ENCODE measurements at regions not wholly inside any gene's neighbourhood (a gene's known extent, or its start where the extent isn't known, plus 50 kb on each side); places are given as distances from the start of the nearest gene placed in this dataset.

DNA sequence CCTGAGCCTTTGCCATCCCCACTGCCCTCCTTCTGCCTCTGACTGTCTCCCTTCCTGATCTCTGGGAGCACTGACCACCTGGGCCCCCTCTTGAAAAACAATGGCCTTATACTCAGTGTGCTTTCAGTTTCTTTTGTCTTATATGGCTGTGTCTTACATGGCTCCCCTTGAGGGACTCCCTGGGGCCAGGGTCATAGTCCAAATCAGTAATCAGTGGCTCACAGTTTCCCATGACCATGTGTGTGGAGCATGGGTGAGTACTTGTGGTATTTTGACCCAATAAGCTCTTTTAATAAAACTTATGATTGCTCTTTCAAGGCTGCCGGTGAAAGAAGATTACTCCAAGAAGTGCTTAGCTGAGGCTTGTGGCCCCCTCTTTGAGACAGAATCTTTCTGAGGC lies 62.4 kb upstream of the PCBD1 start:
- TF ChIP-seq, protein P1, sequence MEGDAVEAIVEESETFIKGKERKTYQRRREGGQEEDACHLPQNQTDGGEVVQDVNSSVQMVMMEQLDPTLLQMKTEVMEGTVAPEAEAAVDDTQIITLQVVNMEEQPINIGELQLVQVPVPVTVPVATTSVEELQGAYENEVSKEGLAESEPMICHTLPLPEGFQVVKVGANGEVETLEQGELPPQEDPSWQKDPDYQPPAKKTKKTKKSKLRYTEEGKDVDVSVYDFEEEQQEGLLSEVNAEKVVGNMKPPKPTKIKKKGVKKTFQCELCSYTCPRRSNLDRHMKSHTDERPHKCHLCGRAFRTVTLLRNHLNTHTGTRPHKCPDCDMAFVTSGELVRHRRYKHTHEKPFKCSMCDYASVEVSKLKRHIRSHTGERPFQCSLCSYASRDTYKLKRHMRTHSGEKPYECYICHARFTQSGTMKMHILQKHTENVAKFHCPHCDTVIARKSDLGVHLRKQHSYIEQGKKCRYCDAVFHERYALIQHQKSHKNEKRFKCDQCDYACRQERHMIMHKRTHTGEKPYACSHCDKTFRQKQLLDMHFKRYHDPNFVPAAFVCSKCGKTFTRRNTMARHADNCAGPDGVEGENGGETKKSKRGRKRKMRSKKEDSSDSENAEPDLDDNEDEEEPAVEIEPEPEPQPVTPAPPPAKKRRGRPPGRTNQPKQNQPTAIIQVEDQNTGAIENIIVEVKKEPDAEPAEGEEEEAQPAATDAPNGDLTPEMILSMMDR (IDR thresholded peaks at IDR 0.05), result no peak

- TF ChIP-seq, protein P1 (IDR thresholded peaks at IDR 0.05), result no peak
These were observed 64.0 kb upstream of the PCBD1 start for GRCh38 chr10:70952401-70952800.

GRCh38 chr10:70952921-70953320 lies 64.6 kb upstream of the PCBD1 start:
- TF ChIP-seq, protein P1 (IDR thresholded peaks at IDR 0.05), result no peak

DNA sequence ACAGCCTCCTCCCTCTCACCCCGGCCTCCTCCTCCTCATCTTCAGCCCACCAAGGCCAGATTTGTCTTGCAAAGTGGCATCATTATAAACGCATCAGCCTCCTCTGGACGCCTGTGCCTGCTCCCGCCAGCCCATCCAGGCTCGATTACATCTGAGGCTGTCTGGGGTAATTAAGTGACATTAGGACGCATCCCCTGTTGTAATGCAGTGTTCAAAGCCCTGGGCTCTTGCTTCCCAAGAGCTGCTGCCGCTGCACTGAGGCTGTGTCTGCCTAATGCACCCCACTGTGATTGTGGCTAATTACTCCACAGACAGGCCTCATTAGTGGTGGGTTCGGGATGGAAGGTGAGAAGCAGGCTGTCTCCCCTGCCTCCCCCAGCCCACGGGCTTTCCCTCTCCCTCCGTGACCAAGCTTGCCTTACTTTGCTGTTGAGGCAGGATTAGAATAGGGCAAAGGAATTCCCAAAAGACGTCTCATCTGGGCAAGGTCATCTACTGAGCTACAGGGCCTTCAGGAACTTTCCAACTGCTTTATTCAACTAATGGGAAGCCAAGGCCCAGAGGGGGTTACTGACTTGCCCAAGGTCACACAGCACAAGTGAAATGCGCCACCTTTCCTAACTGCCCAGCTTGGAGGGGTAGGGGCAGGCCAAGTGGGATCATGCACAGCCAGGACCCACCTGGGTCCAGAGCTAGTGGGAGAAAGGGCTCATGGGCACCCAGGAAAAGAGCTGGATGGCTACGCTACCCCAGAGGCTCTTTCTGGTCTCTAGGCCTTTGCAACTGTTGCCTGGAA lies 66.2 kb upstream of the PCBD1 start:
- TF ChIP-seq, protein P1 (IDR thresholded peaks at IDR 0.05), result no peak

- TF ChIP-seq, protein P1 (IDR thresholded peaks at IDR 0.05), result no peak
These were observed 67.8 kb upstream of the PCBD1 start for GRCh38 chr10:70956029-70956759.

- TF ChIP-seq, protein P1 (IDR thresholded peaks at IDR 0.05), result no peak
These were observed 70.0 kb upstream of the PCBD1 start for GRCh38 chr10:70958396-70958795.

- TF ChIP-seq, protein P1 (IDR thresholded peaks at IDR 0.05), result no peak
These were observed 72.0 kb upstream of the PCBD1 start for GRCh38 chr10:70960316-70960715.
